H1 (cell line): ENCODE measurements at regions not wholly inside any gene's neighbourhood (a gene's known extent, or its start where the extent isn't known, plus 50 kb on each side); places are given as distances from the start of the nearest gene placed in this dataset.

Source experiments
- ATF3 ChIP-seq: IDR thresholded peaks from 2 replicates; pipeline ENCODE4 v1.6.1; 2011; ENCODE audit warnings: low read depth, mild to moderate bottlenecking, low read length; ENCODE audit not compliant: insufficient read depth
- BCL11A ChIP-seq, 2 experiments: IDR thresholded peaks; one replicate each; pipeline ENCODE4 v1.6.1; 2011; ENCODE audit warnings: low read depth in 2 of 2, low read length in 2 of 2, mild to moderate bottlenecking in 2 of 2
- CHD7 ChIP-seq: fragments of 300-600 bp; sonication (generic); IDR thresholded peaks from 2 replicates; pipeline ENCODE4 v1.7.1; 2012; ENCODE audit warnings: low read length, moderate library complexity, mild to moderate bottlenecking, inconsistent platforms; ENCODE audit not compliant: insufficient replicate concordance
- JUN ChIP-seq: IDR thresholded peaks from 2 replicates; pipeline ENCODE4 v1.6.1; 2011; ENCODE audit warnings: low read depth, mild to moderate bottlenecking, improper control_type of control experiment, low read length
- KDM5A ChIP-seq: fragments of 200-600 bp; IDR thresholded peaks from 2 replicates; pipeline ENCODE4 v1.7.1; 2012; ENCODE audit warnings: mild to moderate bottlenecking, low read length, inconsistent platforms, mixed read lengths
- POLR2AphosphoS5 ChIP-seq: IDR thresholded peaks from 2 replicates; pipeline ENCODE4 v1.6.1; 2011; ENCODE audit warnings: low read depth, low read length

- no peak for TF ChIP-seq CHD7
- no peak for TF ChIP-seq POLR2AphosphoS5
- no peak for TF ChIP-seq JUN
- TF ChIP-seq ATF3, result no peak
- TF ChIP-seq BCL11A (IDR thresholded peaks at IDR 0.05; ENCODE audit: low read depth in 2 of 2, low read length in 2 of 2), result no peak
- TF ChIP-seq KDM5A, result no peak
Observed at GRCh38 chr9:10764481-10764880, 151.7 kb upstream of the PTPRD start (continued).
